ENCODE measurements at regions not wholly inside any gene's neighbourhood (a gene's known extent, or its start where the extent isn't known, plus 50 kb on each side); places are given as distances from the start of the nearest gene placed in this dataset.

- DNase-seq (ENCODE audit: low read depth): no peak
- no peak for TF ChIP-seq CTCF (IDR thresholded peaks at IDR 0.05; ENCODE audit: insufficient read depth, low read depth, low read length, missing control alignments)
- no peak overlapping the region for H3K4me3 ChIP-seq (ENCODE audit: low read depth, low read length)
Observed at GRCh38 chr5:152337484-152337883, 67.6 kb downstream of the NMUR2 start.

- no peak for TF ChIP-seq CTCF (IDR thresholded peaks at IDR 0.05; ENCODE audit: insufficient read depth, low read depth, low read length, missing control alignments)
- no peak overlapping the region for H3K4me3 ChIP-seq (ENCODE audit: low read depth, low read length)
- DNase-seq (ENCODE audit: low read depth): no peak
Observed at GRCh38 chr5:152335461-152335860, 69.6 kb downstream of the NMUR2 start.

GRCh38 chr5:152332716-152333460 is 72.2 kb downstream of the NMUR2 start:
- DNase-seq (ENCODE audit: low read depth): no peak
- no peak for TF ChIP-seq CTCF (IDR thresholded peaks at IDR 0.05; ENCODE audit: insufficient read depth, low read depth, low read length, missing control alignments)
- H3K4me3 ChIP-seq (ENCODE audit: low read depth, low read length): no peak overlapping the region

GRCh38 chr5:152331718-152332117 is 73.4 kb downstream of the NMUR2 start:
- no peak for DNase-seq (ENCODE audit: low read depth)
- TF ChIP-seq CTCF (IDR thresholded peaks at IDR 0.05; ENCODE audit: insufficient read depth, low read depth, low read length, missing control alignments): no peak
- no peak overlapping the region for H3K4me3 ChIP-seq (ENCODE audit: low read depth, low read length)

GRCh38 chr5:152331006-152331405 is 74.1 kb downstream of the NMUR2 start:
- DNase-seq (ENCODE audit: low read depth): no peak
- TF ChIP-seq CTCF (IDR thresholded peaks at IDR 0.05; ENCODE audit: insufficient read depth, low read depth, low read length, missing control alignments): no peak
- no peak overlapping the region for H3K4me3 ChIP-seq (ENCODE audit: low read depth, low read length)

- no peak for TF ChIP-seq CTCF (IDR thresholded peaks at IDR 0.05; ENCODE audit: insufficient read depth, low read depth, low read length, missing control alignments)
- H3K4me3 ChIP-seq (ENCODE audit: low read depth, low read length): no peak overlapping the region
- DNase-seq (ENCODE audit: low read depth): no peak
Observed at GRCh38 chr5:152329761-152330283, 75.3 kb downstream of the NMUR2 start.

- TF ChIP-seq CTCF (IDR thresholded peaks at IDR 0.05; ENCODE audit: insufficient read depth, low read depth, low read length, missing control alignments): no peak
- H3K4me3 ChIP-seq (ENCODE audit: low read depth, low read length): no peak overlapping the region
- DNase-seq (ENCODE audit: low read depth): no peak
Observed at GRCh38 chr5:152329207-152329606, 75.9 kb downstream of the NMUR2 start.

All from GM12865 (cell line).